Liver (tissue), 3 donors: ENCODE measurements at regions not wholly inside any gene's neighbourhood (a gene's known extent, or its start where the extent isn't known, plus 50 kb on each side); places are given as distances from the start of the nearest gene placed in this dataset.

ENCODE experiments used
- SP1 ChIP-seq: IDR thresholded peaks from 2 replicates; pipeline ENCODE4 v1.6.1; 2018; ENCODE audit warnings: antibody characterized with exemption, mild to moderate bottlenecking
- YY1 ChIP-seq: IDR thresholded peaks from 2 replicates; pipeline ENCODE4 v1.6.1; 2016; ENCODE audit warnings: antibody characterized with exemption, mild to moderate bottlenecking
- TF ChIP-seq, protein P1 (sequence below): fragments of 150-350 bp; IDR thresholded peaks from 2 replicates; pipeline ENCODE4 v1.5.1; 2017; ENCODE audit warnings: improper control_type of control experiment, low read depth, low read length; ENCODE audit not compliant: missing input control
- TF ChIP-seq, protein P2 (sequence below): IDR thresholded peaks from 2 replicates; pipeline ENCODE4 v1.6.1; 2016; ENCODE audit warnings: antibody characterized with exemption
- donor health status: healthy.
- donor health status: healthy.

DNA sequence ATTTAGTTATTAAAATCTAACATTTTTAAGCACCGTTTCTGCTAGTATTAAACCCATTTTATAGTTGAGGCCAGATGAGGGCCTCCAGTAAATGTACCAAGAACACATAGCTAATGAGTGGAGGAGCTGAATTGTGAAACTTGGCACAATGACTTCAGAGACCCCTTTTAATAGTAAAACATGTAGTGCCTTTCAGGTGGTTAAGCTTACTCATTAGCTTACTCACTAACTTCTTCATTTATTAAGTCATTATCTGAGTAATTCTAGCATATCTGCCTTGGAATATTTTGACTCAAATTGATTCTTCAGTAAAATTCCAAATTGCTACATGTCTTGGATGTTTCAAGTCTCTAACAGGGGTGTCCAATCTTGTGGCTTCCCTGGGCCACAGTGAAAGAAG lies 735.2 kb downstream of the LIG4 start:
- TF ChIP-seq, protein P1, sequence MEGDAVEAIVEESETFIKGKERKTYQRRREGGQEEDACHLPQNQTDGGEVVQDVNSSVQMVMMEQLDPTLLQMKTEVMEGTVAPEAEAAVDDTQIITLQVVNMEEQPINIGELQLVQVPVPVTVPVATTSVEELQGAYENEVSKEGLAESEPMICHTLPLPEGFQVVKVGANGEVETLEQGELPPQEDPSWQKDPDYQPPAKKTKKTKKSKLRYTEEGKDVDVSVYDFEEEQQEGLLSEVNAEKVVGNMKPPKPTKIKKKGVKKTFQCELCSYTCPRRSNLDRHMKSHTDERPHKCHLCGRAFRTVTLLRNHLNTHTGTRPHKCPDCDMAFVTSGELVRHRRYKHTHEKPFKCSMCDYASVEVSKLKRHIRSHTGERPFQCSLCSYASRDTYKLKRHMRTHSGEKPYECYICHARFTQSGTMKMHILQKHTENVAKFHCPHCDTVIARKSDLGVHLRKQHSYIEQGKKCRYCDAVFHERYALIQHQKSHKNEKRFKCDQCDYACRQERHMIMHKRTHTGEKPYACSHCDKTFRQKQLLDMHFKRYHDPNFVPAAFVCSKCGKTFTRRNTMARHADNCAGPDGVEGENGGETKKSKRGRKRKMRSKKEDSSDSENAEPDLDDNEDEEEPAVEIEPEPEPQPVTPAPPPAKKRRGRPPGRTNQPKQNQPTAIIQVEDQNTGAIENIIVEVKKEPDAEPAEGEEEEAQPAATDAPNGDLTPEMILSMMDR, result no peak
- no peak for TF ChIP-seq SP1
- TF ChIP-seq, protein P2, sequence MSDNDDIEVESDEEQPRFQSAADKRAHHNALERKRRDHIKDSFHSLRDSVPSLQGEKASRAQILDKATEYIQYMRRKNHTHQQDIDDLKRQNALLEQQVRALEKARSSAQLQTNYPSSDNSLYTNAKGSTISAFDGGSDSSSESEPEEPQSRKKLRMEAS, result no peak
- TF ChIP-seq YY1, result no peak
